LNCaP clone FGC (cell line): ENCODE measurements at regions not wholly inside any gene's neighbourhood (a gene's known extent, or its start where the extent isn't known, plus 50 kb on each side); places are given as distances from the start of the nearest gene placed in this dataset.

Experiments
- DNase-seq: peaks from one replicate; pipeline ENCODE4 v3.0.0-alpha.2; 2011; ENCODE audit warnings: low read depth
- H3K4me3 ChIP-seq: 2 replicates; pipeline ENCODE4 v1.5.1; 2011; ENCODE audit warnings: mild to moderate bottlenecking, low read depth, low read length, control low read depth
- CTCF ChIP-seq: IDR thresholded peaks from 2 replicates; pipeline ENCODE4 v1.5.1; 2012; ENCODE audit warnings: mild to moderate bottlenecking; ENCODE audit not compliant: control insufficient read depth, insufficient read depth; ENCODE audit errors: extremely low read depth

GRCh38 chr2:118667348-118667747, 180.1 kb downstream of the EN1 start:
- DNase-seq: no peak
- no peak overlapping the region for H3K4me3 ChIP-seq
- no peak for TF ChIP-seq CTCF

- no peak for DNase-seq
- no peak overlapping the region for H3K4me3 ChIP-seq
- TF ChIP-seq CTCF: no peak
Observed at GRCh38 chr2:118665784-118666529, 181.5 kb downstream of the EN1 start.

GRCh38 chr2:118661179-118661578, 186.3 kb downstream of the EN1 start:
- no peak for TF ChIP-seq CTCF
- no peak for DNase-seq
- H3K4me3 ChIP-seq: no peak overlapping the region

- no peak overlapping the region for H3K4me3 ChIP-seq
- DNase-seq: no peak
- TF ChIP-seq CTCF: no peak
Observed at GRCh38 chr2:118658596-118659198, 188.8 kb downstream of the EN1 start.

GRCh38 chr2:118657466-118657865, 190.0 kb downstream of the EN1 start:
- no peak for TF ChIP-seq CTCF
- no peak overlapping the region for H3K4me3 ChIP-seq
- DNase-seq: no peak

GRCh38 chr2:118654945-118655344, 192.5 kb downstream of the EN1 start:
- H3K4me3 ChIP-seq: no peak overlapping the region
- no peak for TF ChIP-seq CTCF
- no peak for DNase-seq

GRCh38 chr2:118650327-118650726, 197.1 kb downstream of the EN1 start:
- no peak overlapping the region for H3K4me3 ChIP-seq
- no peak for DNase-seq
- no peak for TF ChIP-seq CTCF
